H9 (cell line): ENCODE measurements at regions not wholly inside any gene's neighbourhood (a gene's known extent, or its start where the extent isn't known, plus 50 kb on each side); places are given as distances from the start of the nearest gene placed in this dataset.

Experiments used
- DNase-seq: peaks from one replicate; pipeline ENCODE4 v3.0.0-alpha.2; 2017
- H2AFZ ChIP-seq: one replicate; pipeline ENCODE4 v1.6.1; 2013; ENCODE audit warnings: mild to moderate bottlenecking, low read length, control low read depth, moderate library complexity
- H2AK5ac ChIP-seq: 2 replicates; pipeline ENCODE4 v1.6.1; 2013; ENCODE audit warnings: low read length, control low read depth, mixed read lengths; ENCODE audit not compliant: insufficient read length
- H2BK120ac ChIP-seq: one replicate; pipeline ENCODE4 v1.6.1; 2013; ENCODE audit warnings: low read depth, mild to moderate bottlenecking, low read length, control low read depth, inconsistent platforms; ENCODE audit not compliant: poor library complexity, severe bottlenecking
- H2BK12ac ChIP-seq: 2 replicates; pipeline ENCODE4 v1.6.1; 2013; ENCODE audit warnings: low read length, control low read depth, mixed read lengths, low read depth; ENCODE audit not compliant: insufficient read length
- H2BK15ac ChIP-seq: 2 replicates; pipeline ENCODE4 v1.6.1; 2013; ENCODE audit warnings: low read depth, low read length, control low read depth
- H2BK20ac ChIP-seq: one replicate; pipeline ENCODE4 v1.6.1; 2013; ENCODE audit warnings: low read depth, mild to moderate bottlenecking, low read length, control low read depth, inconsistent platforms; ENCODE audit not compliant: poor library complexity, severe bottlenecking
- H2BK5ac ChIP-seq: 2 replicates; pipeline ENCODE4 v1.6.1; 2013; ENCODE audit warnings: low read length, control low read depth, mixed read lengths; ENCODE audit not compliant: insufficient read length
- H3K14ac ChIP-seq: 2 replicates; pipeline ENCODE4 v1.6.1; 2013; ENCODE audit warnings: low read length, control low read depth; ENCODE audit not compliant: insufficient read depth
- H3K18ac ChIP-seq: 2 replicates; pipeline ENCODE4 v1.6.1; 2013; ENCODE audit warnings: low read depth, mild to moderate bottlenecking, mixed read lengths, low read length, control low read depth; ENCODE audit not compliant: insufficient read length
- H3K23ac ChIP-seq: 2 replicates; pipeline ENCODE4 v1.6.1; 2013; ENCODE audit warnings: low read length, control low read depth, mixed read lengths, low read depth; ENCODE audit not compliant: insufficient read length
- H3K23me2 ChIP-seq: 2 replicates; pipeline ENCODE4 v1.6.1; 2013; ENCODE audit warnings: low read depth, mild to moderate bottlenecking, mixed read lengths, low read length, control low read depth; ENCODE audit not compliant: insufficient read length, poor library complexity, severe bottlenecking
- H3K27ac ChIP-seq: 2 replicates; pipeline ENCODE4 v1.5.1; 2013; ENCODE audit warnings: low read length, control low read depth, mixed read lengths, low read depth; ENCODE audit not compliant: insufficient read length
- H3K27me3 ChIP-seq: 2 replicates; pipeline ENCODE4 v1.6.1; 2013; ENCODE audit warnings: low read length, control low read depth, inconsistent platforms; ENCODE audit not compliant: insufficient read depth
- H3K4ac ChIP-seq: 2 replicates; pipeline ENCODE4 v1.6.1; 2013; ENCODE audit warnings: low read depth, mild to moderate bottlenecking, control low read depth, inconsistent platforms, low read length, moderate library complexity
- H3K4me1 ChIP-seq: 2 replicates; pipeline ENCODE4 v1.6.1; 2013; ENCODE audit warnings: low read length, control low read depth, inconsistent platforms; ENCODE audit not compliant: insufficient read depth
- H3K4me2 ChIP-seq: 2 replicates; pipeline ENCODE4 v1.6.1; 2013; ENCODE audit warnings: low read length, control low read depth, mixed read lengths; ENCODE audit not compliant: insufficient read length, insufficient read depth
- H3K56ac ChIP-seq: 2 replicates; pipeline ENCODE4 v1.6.1; 2013; ENCODE audit warnings: low read depth, mild to moderate bottlenecking, mixed read lengths, low read length, control low read depth; ENCODE audit not compliant: insufficient read length
- H3K79me1 ChIP-seq: 2 replicates; pipeline ENCODE4 v1.6.1; 2013; ENCODE audit warnings: low read depth, mild to moderate bottlenecking, moderate library complexity, low read length, control low read depth, inconsistent platforms; ENCODE audit not compliant: insufficient read depth, poor library complexity, severe bottlenecking
- H3K79me2 ChIP-seq: 2 replicates; pipeline ENCODE4 v1.6.1; 2013; ENCODE audit warnings: low read length, control low read depth, inconsistent platforms; ENCODE audit not compliant: insufficient read depth
- H3K9ac ChIP-seq: 2 replicates; pipeline ENCODE4 v1.6.1; 2013; ENCODE audit warnings: low read length, control low read depth, mixed read lengths; ENCODE audit not compliant: insufficient read length; ENCODE audit errors: extremely low read depth
- H3K9me3 ChIP-seq: one replicate; pipeline ENCODE4 v1.6.1; 2013; ENCODE audit warnings: low read depth, low read length, inconsistent platforms; ENCODE audit not compliant: control insufficient read depth
- H3T11ph ChIP-seq: one replicate; pipeline ENCODE4 v1.6.1; 2013; ENCODE audit warnings: mild to moderate bottlenecking, low read length, control low read depth, inconsistent platforms
- H4K20me1 ChIP-seq: one replicate; pipeline ENCODE4 v1.6.1; 2013; ENCODE audit not compliant: control insufficient read depth, insufficient read length, insufficient read depth
- H4K5ac ChIP-seq: 2 replicates; pipeline ENCODE4 v1.6.1; 2013; ENCODE audit warnings: low read depth, mild to moderate bottlenecking, mixed read lengths, low read length, control low read depth; ENCODE audit not compliant: insufficient read length
- H4K8ac ChIP-seq: replicated peaks from 2 replicates; pipeline ENCODE4 v1.6.1; 2013; ENCODE audit warnings: low read length, control low read depth, mixed read lengths, low read depth; ENCODE audit not compliant: insufficient read length
- H4K91ac ChIP-seq: 2 replicates; pipeline ENCODE4 v1.6.1; 2013; ENCODE audit warnings: low read depth, mild to moderate bottlenecking, moderate library complexity, mixed read lengths, low read length, control low read depth; ENCODE audit not compliant: insufficient read length
- H3K27ac Mint-ChIP-seq, 3 experiments: 2 replicates in 2 of 3; 3 replicates in 1 of 3; pipeline ENCODE4 v1.8.0; 2020 to 2021; ENCODE audit warnings: mixed read lengths in 3 of 3, mild to moderate bottlenecking in 1 of 3, moderate library complexity in 1 of 3
- H3K27me3 Mint-ChIP-seq: 2 replicates; pipeline ENCODE4 v1.8.0; 2021; ENCODE audit warnings: low read depth, mild to moderate bottlenecking, moderate library complexity, mixed read lengths
- H3K36me3 Mint-ChIP-seq, 3 experiments: 2 replicates in 2 of 3; 3 replicates in 1 of 3; pipeline ENCODE4 v1.8.0; 2020 to 2021; ENCODE audit warnings: low read depth in 3 of 3, mixed read lengths in 3 of 3; ENCODE audit not compliant: insufficient read depth in 1 of 3
- H3K4me1 Mint-ChIP-seq, 2 experiments: 2 replicates each; pipeline ENCODE4 v1.8.0; 2020; ENCODE audit warnings: mixed read lengths in 2 of 2
- H3K4me3 Mint-ChIP-seq, 2 experiments: 2 replicates in 1 of 2; 3 replicates in 1 of 2; pipeline ENCODE4 v1.8.0; 2020 to 2021; ENCODE audit warnings: mild to moderate bottlenecking in 2 of 2, mixed read lengths in 2 of 2, moderate library complexity in 1 of 2
- H3K9me3 Mint-ChIP-seq, 2 experiments: 2 replicates in 1 of 2; 3 replicates in 1 of 2; pipeline ENCODE4 v1.8.0; 2020; ENCODE audit warnings: mild to moderate bottlenecking in 2 of 2, mixed read lengths in 2 of 2, moderate library complexity in 1 of 2
- WGBS: extraction: QIAGEN DNeasy Blood & Tissue Kit; methylation state at CpG from one replicate; pipeline ENCODE4 v1.1.7; 2013; ENCODE audit warnings: missing lambda C conversion rate, low lambda C conversion rate, mixed read lengths; ENCODE audit not compliant: insufficient read length; ENCODE audit errors: extremely low coverage; 5-methylcytosine and 5-hydroxymethylcytosine counted together
- TF ChIP-seq, protein P1 (sequence below): fragments of 200-600 bp; sonication (generic); conservative IDR thresholded peaks from 3 replicates; pipeline ENCODE4 v1.8.0; 2021; ENCODE audit warnings: antibody characterized with exemption, mild to moderate bottlenecking

GRCh38 chr14:86193756-86194155, 663.8 kb downstream of the FLRT2 start:
- H3K36me3 Mint-ChIP-seq, result peaks cover 0 to under 1% (median 0%) of the 10 kb centered on the region in 3 experiments; a peak in 1 of 7 replicates
- H3K23me2 ChIP-seq, result no peaks in the 10 kb centered on the region
- no CpG with 5 or more reads among the region's 3 CpGs for WGBS
- no peak overlapping the region for H3K14ac ChIP-seq
- no peak overlapping the region for H4K8ac ChIP-seq
- no peaks in the 10 kb centered on the region for H3K9me3 ChIP-seq
- H3K56ac ChIP-seq, result no peak overlapping the region
- H3K4me1 Mint-ChIP-seq, result no peaks in the 10 kb centered on the region
- no peak overlapping the region for H3K9ac ChIP-seq
- no peaks in the 10 kb centered on the region for H3K27me3 ChIP-seq
- H4K20me1 ChIP-seq, result no peaks in the 10 kb centered on the region
- H2AFZ ChIP-seq, result no peak overlapping the region
- no peak overlapping the region for H3K4me3 Mint-ChIP-seq
- no peak overlapping the region for H3K4ac ChIP-seq
- no peak overlapping the region for H2BK5ac ChIP-seq
- no peak overlapping the region for H3K27ac ChIP-seq
- no peak overlapping the region for H2BK120ac ChIP-seq
- H4K91ac ChIP-seq, result no peak overlapping the region
- no peaks in the 10 kb centered on the region for H3K79me1 ChIP-seq
- no peak overlapping the region for H3K4me2 ChIP-seq
- no peaks in the 10 kb centered on the region for H3K27me3 Mint-ChIP-seq
- no peak overlapping the region for H4K5ac ChIP-seq
- no peak overlapping the region for H2BK12ac ChIP-seq
- no peak overlapping the region for H2BK15ac ChIP-seq
- H3K23ac ChIP-seq, result no peak overlapping the region
- H3K79me2 ChIP-seq, result no peaks in the 10 kb centered on the region
- no peak overlapping the region for H2AK5ac ChIP-seq
- no peak overlapping the region for H3K27ac Mint-ChIP-seq
- no peak overlapping the region for H3K18ac ChIP-seq
- no peak for DNase-seq
- TF ChIP-seq, protein P1, sequence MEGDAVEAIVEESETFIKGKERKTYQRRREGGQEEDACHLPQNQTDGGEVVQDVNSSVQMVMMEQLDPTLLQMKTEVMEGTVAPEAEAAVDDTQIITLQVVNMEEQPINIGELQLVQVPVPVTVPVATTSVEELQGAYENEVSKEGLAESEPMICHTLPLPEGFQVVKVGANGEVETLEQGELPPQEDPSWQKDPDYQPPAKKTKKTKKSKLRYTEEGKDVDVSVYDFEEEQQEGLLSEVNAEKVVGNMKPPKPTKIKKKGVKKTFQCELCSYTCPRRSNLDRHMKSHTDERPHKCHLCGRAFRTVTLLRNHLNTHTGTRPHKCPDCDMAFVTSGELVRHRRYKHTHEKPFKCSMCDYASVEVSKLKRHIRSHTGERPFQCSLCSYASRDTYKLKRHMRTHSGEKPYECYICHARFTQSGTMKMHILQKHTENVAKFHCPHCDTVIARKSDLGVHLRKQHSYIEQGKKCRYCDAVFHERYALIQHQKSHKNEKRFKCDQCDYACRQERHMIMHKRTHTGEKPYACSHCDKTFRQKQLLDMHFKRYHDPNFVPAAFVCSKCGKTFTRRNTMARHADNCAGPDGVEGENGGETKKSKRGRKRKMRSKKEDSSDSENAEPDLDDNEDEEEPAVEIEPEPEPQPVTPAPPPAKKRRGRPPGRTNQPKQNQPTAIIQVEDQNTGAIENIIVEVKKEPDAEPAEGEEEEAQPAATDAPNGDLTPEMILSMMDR, result no peak
- H3K9me3 Mint-ChIP-seq, result peaks cover under 1 to 3% of the 10 kb centered on the region in 2 experiments; a peak in 2 of 5 replicates
- H2BK20ac ChIP-seq, result no peak overlapping the region
- H3K4me1 ChIP-seq, result no peaks in the 10 kb centered on the region
- no peak overlapping the region for H3T11ph ChIP-seq
